ENCODE measurements at regions not wholly inside any gene's neighbourhood (a gene's known extent, or its start where the extent isn't known, plus 50 kb on each side); places are given as distances from the start of the nearest gene placed in this dataset.

GRCh38 chr4:13262816-13263215 lies 221.3 kb downstream of the RAB28 start:
- TF ChIP-seq CTCF (IDR thresholded peaks at IDR 0.05) (no peak), POLR2A (IDR thresholded peaks at IDR 0.05) (no peak)

All from tibial nerve (tissue), 3 donors.